Smooth muscle cell (in vitro differentiated cells): ENCODE measurements at regions not wholly inside any gene's neighbourhood (a gene's known extent, or its start where the extent isn't known, plus 50 kb on each side); places are given as distances from the start of the nearest gene placed in this dataset.

ENCODE experiments used
- DNase-seq: peaks from one replicate; lab custom pipeline; 2025; ENCODE audit not compliant: unreplicated experiment; lab: John Stamatoyannopoulos, UW
- H2AFZ ChIP-seq: fragments of 200-600 bp; sonication (generic); 2 replicates; pipeline ENCODE4 v1.6.0; 2016; ENCODE audit warnings: antibody characterized with exemption, low read depth, mild to moderate bottlenecking
- H3F3A ChIP-seq: fragments of 200-600 bp; sonication (generic); 2 replicates; pipeline ENCODE4 v1.6.0; 2017; ENCODE audit warnings: antibody characterized with exemption, low read depth
- H3K27ac ChIP-seq: fragments of 200-600 bp; sonication (generic); 2 replicates; pipeline ENCODE4 v1.5.1; 2016; ENCODE audit warnings: low read depth, mild to moderate bottlenecking
- H3K27me3 ChIP-seq: fragments of 200-600 bp; sonication (generic); 2 replicates; pipeline ENCODE4 v1.6.1; 2016; ENCODE audit warnings: low read depth, mild to moderate bottlenecking
- H3K36me3 ChIP-seq: fragments of 200-600 bp; sonication (generic); 2 replicates; pipeline ENCODE4 v1.5.1; 2016; ENCODE audit warnings: low read depth
- H3K4me1 ChIP-seq: fragments of 200-600 bp; sonication (generic); 2 replicates; pipeline ENCODE4 v1.5.1; 2016; ENCODE audit warnings: low read depth
- H3K4me2 ChIP-seq: fragments of 200-600 bp; sonication (generic); 2 replicates; pipeline ENCODE4 v1.6.0; 2016; ENCODE audit warnings: mild to moderate bottlenecking
- H3K4me3 ChIP-seq: fragments of 200-600 bp; sonication (generic); 2 replicates; pipeline ENCODE4 v1.5.1; 2016; ENCODE audit warnings: mild to moderate bottlenecking
- H3K79me2 ChIP-seq: fragments of 200-600 bp; sonication (generic); 2 replicates; pipeline ENCODE4 v1.6.0; 2016; ENCODE audit warnings: low read depth, mild to moderate bottlenecking
- H3K9ac ChIP-seq: fragments of 200-600 bp; sonication (generic); 2 replicates; pipeline ENCODE4 v1.6.0; 2016; ENCODE audit warnings: low read depth
- H3K9me3 ChIP-seq: fragments of 200-600 bp; sonication (generic); replicated peaks from 2 replicates; pipeline ENCODE4 v1.5.1; 2016; ENCODE audit warnings: low read depth
- H4K20me1 ChIP-seq: fragments of 200-600 bp; sonication (generic); 2 replicates; pipeline ENCODE4 v1.6.0; 2016; ENCODE audit warnings: low read depth
- CTCF ChIP-seq: fragments of 200-600 bp; sonication (generic); IDR thresholded peaks from 2 replicates; pipeline ENCODE4 v1.5.1; 2017; ENCODE audit warnings: borderline replicate concordance, mild to moderate bottlenecking, antibody characterized with exemption; ENCODE audit not compliant: insufficient read depth, poor library complexity, severe bottlenecking
- WGBS: methylation state at CpG from one replicate; pipeline ENCODE4 v1.1.7; 2016; ENCODE audit warnings: low lambda C conversion rate; 5-methylcytosine and 5-hydroxymethylcytosine counted together

DNA sequence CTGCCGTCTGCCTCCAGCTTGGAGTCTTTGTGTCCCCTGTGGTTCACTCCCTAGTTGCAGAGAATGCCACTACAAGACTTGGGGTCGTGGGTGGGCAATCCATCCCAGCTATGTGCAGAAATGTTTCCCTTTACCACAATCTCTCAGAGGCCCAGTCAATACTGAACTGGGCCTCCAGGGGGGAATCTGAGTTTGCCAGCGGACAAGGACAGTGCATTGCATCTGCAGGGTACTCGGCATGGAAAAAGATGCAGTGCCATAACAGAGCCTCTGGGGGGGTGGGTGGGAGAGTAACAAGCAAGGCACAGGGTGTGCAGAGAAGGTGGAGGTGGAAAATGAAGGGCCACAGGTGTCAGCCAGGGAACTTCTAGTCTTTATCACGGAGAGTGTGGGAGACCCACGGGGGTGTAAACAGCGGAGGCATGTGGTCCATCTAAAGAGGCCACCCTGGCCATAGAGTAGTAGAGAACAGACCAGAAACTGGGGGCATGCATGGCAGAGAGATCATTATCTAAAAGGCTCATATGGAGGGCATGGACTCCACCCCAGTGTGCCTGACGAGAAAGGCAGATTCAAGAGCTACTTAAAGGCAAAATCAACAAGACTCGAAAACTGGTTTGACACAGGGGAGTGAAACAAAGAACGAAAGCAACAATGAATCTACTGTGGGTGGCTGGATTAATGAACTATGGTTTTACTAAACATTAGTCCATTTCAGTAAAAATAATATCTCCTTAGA is 182.4 kb downstream of the ANXA2 start:
- no peak overlapping the region for H3K9ac ChIP-seq
- H3F3A ChIP-seq = no peaks in the 10 kb centered on the region
- no peak overlapping the region for H3K4me3 ChIP-seq
- WGBS = 84% methylated on average over 9 of the region's 10 CpGs
- H3K4me2 ChIP-seq = no peak overlapping the region
- peaks cover 5% of the 10 kb centered on the region for H3K4me1 ChIP-seq
- H3K27me3 ChIP-seq = no peaks in the 10 kb centered on the region
- H3K9me3 ChIP-seq = no peaks in the 10 kb centered on the region
- no peaks in the 10 kb centered on the region for H3K79me2 ChIP-seq
- H2AFZ ChIP-seq = no peak overlapping the region
- no peaks in the 10 kb centered on the region for H4K20me1 ChIP-seq
- H3K36me3 ChIP-seq = no peaks in the 10 kb centered on the region
- no peak for DNase-seq
- no peak overlapping the region for H3K27ac ChIP-seq
- TF ChIP-seq CTCF = no peak

DNA sequence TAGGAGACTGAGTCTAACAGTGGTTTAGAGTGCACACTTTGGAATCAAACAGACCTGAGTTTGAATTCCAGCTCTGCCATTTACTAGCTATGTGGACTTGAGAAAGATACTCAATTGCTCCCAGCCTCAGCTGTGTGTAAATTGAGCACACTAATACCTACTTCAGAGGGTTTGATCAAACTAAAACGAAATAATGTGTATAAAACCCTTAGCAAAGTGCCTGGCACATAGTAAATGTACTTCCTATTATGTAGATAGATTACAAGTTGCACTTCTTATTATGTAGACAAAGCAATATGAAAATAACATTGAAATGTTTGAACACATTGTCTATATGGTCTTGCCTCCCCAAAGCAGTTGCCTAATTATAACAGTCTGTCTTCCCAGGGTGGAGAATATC is 180.6 kb downstream of the ANXA2 start:
- Histone ChIP-seq H4K20me1 (no peaks in the 10 kb centered on the region), H3K9me3 (no peaks in the 10 kb centered on the region), H3K4me2 (no peak overlapping the region), H3K9ac (no peak overlapping the region), H3K27me3 (no peaks in the 10 kb centered on the region), H2AFZ (no peak overlapping the region), H3K4me3 (no peak overlapping the region), H3K79me2 (no peaks in the 10 kb centered on the region), H3K4me1 (peaks cover 5% of the 10 kb centered on the region), H3K27ac (no peak overlapping the region), H3K36me3 (no peaks in the 10 kb centered on the region), H3F3A (no peaks in the 10 kb centered on the region)
- TF ChIP-seq CTCF = no peak
- 62% methylated on average over 1 of the region's 1 CpG for WGBS
- DNase-seq = no peak

- no peak for TF ChIP-seq CTCF
- H3K36me3 ChIP-seq = no peaks in the 10 kb centered on the region
- no peaks in the 10 kb centered on the region for H3F3A ChIP-seq
- no peaks in the 10 kb centered on the region for H3K79me2 ChIP-seq
- 83% methylated on average over 3 of the region's 3 CpGs for WGBS
- no peak overlapping the region for H3K27ac ChIP-seq
- H2AFZ ChIP-seq = no peak overlapping the region
- DNase-seq = no peak
- H3K9ac ChIP-seq = no peak overlapping the region
- no peak overlapping the region for H3K4me2 ChIP-seq
- peaks cover 5% of the 10 kb centered on the region for H3K4me1 ChIP-seq
- no peak overlapping the region for H3K4me3 ChIP-seq
- no peaks in the 10 kb centered on the region for H3K9me3 ChIP-seq
- H3K27me3 ChIP-seq = no peaks in the 10 kb centered on the region
- no peaks in the 10 kb centered on the region for H4K20me1 ChIP-seq
Measured at GRCh38 chr15:60218256-60218655, 179.5 kb downstream of the ANXA2 start.

DNA sequence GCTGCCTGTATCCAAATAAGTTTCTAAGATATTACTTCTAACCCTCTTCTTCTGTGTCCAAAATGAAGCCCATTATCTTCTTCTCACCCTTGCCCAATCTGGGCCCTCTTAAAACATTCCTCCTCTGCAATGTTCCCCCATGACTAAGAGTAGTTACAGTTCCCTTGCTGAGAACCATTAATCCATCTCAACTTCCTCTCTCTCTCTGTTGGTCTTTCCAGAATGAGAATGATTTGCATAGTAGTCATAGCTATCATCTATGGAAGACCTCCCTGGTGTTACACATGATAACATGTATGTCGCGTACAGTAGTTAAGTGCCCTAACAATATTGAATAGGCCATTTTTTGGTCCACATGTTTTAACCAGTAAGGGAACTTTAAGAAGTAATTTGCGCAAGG is 177.9 kb downstream of the ANXA2 start:
- Histone ChIP-seq H2AFZ (no peak overlapping the region), H3K27me3 (no peaks in the 10 kb centered on the region), H3K4me2 (no peak overlapping the region), H3F3A (no peaks in the 10 kb centered on the region), H3K27ac (no peak overlapping the region), H4K20me1 (no peaks in the 10 kb centered on the region), H3K4me3 (no peak overlapping the region), H3K4me1 (peaks cover 5% of the 10 kb centered on the region), H3K79me2 (no peaks in the 10 kb centered on the region), H3K9me3 (no peaks in the 10 kb centered on the region), H3K36me3 (no peaks in the 10 kb centered on the region), H3K9ac (no peak overlapping the region)
- no peak for DNase-seq
- 85% methylated on average over 3 of the region's 3 CpGs for WGBS
- TF ChIP-seq CTCF = no peak
